PC-3 (cell line): ENCODE measurements at regions not wholly inside any gene's neighbourhood (a gene's known extent, or its start where the extent isn't known, plus 50 kb on each side); places are given as distances from the start of the nearest gene placed in this dataset.
A peak's percentile ranks its signal among the peaks of the same experiment; 100 is the strongest.

Experiments used
- ATAC-seq: fragments of 200-7000 bp; cut with Tn5 transposase; 2 replicates; pipeline ENCODE4 v1.9.1; 2020; ENCODE audit warnings: mild to moderate bottlenecking, moderate library complexity
- BruUV-seq: library from RNA; stranded (reverse); fragments of 400-500 nt; replicated peaks from 2 replicates; lab custom pipeline; 2021; lab: Mats Ljungman, UMichigan
- CTCF ChIA-PET: fragments of 300-600 bp; sonication (Branson Sonifier 250); formaldehyde crosslinking; loops from one replicate; lab custom pipeline; 2022; ENCODE audit warnings: antibody characterized with exemption; lab: Charles Lee
- POLR2A ChIA-PET: fragments of 300-600 bp; sonication (Branson Sonifier 250); formaldehyde crosslinking; loops from one replicate; lab custom pipeline; 2022; ENCODE audit warnings: antibody characterized with exemption; ENCODE audit not compliant: unreplicated experiment; lab: Charles Lee
- DNase-seq: peaks from one replicate; pipeline ENCODE4 v3.0.0-alpha.2; 2015
- H2AFZ ChIP-seq: fragments of 300-600 bp; sonication (generic); 2 replicates; pipeline ENCODE4 v1.6.0; 2016; ENCODE audit warnings: antibody characterized with exemption, low read length
- H3F3A ChIP-seq: fragments of 300-600 bp; sonication (generic); one replicate; pipeline ENCODE4 v1.6.0; 2017; ENCODE audit warnings: antibody characterized with exemption, low read length, control low read depth, mild to moderate bottlenecking; ENCODE audit not compliant: unreplicated experiment
- H3K27ac ChIP-seq: fragments of 300-600 bp; sonication (generic); 2 replicates; pipeline ENCODE4 v1.5.1; 2016; ENCODE audit warnings: mild to moderate bottlenecking, low read length
- H3K27me3 ChIP-seq: fragments of 300-600 bp; sonication (generic); 2 replicates; pipeline ENCODE4 v1.6.1; 2016; ENCODE audit warnings: low read length, mixed read lengths
- H3K36me3 ChIP-seq: fragments of 300-600 bp; sonication (generic); 2 replicates; pipeline ENCODE4 v1.6.1; 2016; ENCODE audit warnings: low read depth, mixed run types, low read length, mixed read lengths
- H3K4me1 ChIP-seq: fragments of 300-600 bp; sonication (generic); 2 replicates; pipeline ENCODE4 v1.5.1; 2016; ENCODE audit warnings: low read length; ENCODE audit not compliant: insufficient read depth
- H3K4me2 ChIP-seq: fragments of 300-600 bp; sonication (generic); 2 replicates; pipeline ENCODE4 v1.6.0; 2016; ENCODE audit warnings: low read length
- H3K4me3 ChIP-seq: fragments of 300-600 bp; sonication (generic); 2 replicates; pipeline ENCODE4 v1.5.1; 2016; ENCODE audit warnings: mild to moderate bottlenecking, low read length, mixed read lengths
- H3K79me2 ChIP-seq: fragments of 300-600 bp; sonication (generic); 2 replicates; pipeline ENCODE4 v1.6.1; 2017; ENCODE audit warnings: low read length, mixed read lengths
- H3K9ac ChIP-seq: fragments of 300-600 bp; sonication (generic); 2 replicates; pipeline ENCODE4 v1.6.0; 2016; ENCODE audit warnings: mild to moderate bottlenecking, low read length
- H3K9me2 ChIP-seq: fragments of 300-600 bp; sonication (generic); replicated peaks from 2 replicates; pipeline ENCODE4 v1.6.1; 2016; ENCODE audit warnings: mixed run types, low read length, mixed read lengths
- H3K9me3 ChIP-seq: fragments of 300-600 bp; sonication (generic); 2 replicates; pipeline ENCODE4 v1.6.1; 2016; ENCODE audit warnings: low read length, mixed read lengths
- H4K20me1 ChIP-seq: fragments of 300-600 bp; sonication (generic); 2 replicates; pipeline ENCODE4 v1.6.1; 2016; ENCODE audit warnings: low read length, mixed read lengths
- EZH2 ChIP-seq: fragments of 300-600 bp; sonication (generic); IDR thresholded peaks from one replicate; pipeline ENCODE4 v1.6.1; 2017; ENCODE audit warnings: antibody characterized with exemption, mild to moderate bottlenecking, low read length; ENCODE audit not compliant: unreplicated experiment
- EZH2phosphoT487 ChIP-seq: fragments of 300-600 bp; sonication (generic); IDR thresholded peaks from 2 replicates; pipeline ENCODE4 v1.6.1; 2018; ENCODE audit warnings: mild to moderate bottlenecking, antibody characterized with exemption, low read length, borderline replicate concordance
- intact Hi-C: fragments of 100-400 bp; cut with micrococcal nuclease; formaldehyde crosslinking; loops from 2 replicates; pipeline ENCODE4 v1.9.0; 2023
- TF ChIP-seq, protein P1 (sequence below): fragments of 300-600 bp; sonication (generic); conservative IDR thresholded peaks from 2 replicates; pipeline ENCODE4 v1.5.1; 2017; ENCODE audit warnings: antibody characterized with exemption, low read depth, mild to moderate bottlenecking, low read length

- Histone ChIP-seq H3K4me3 (no peak overlapping the region), H3K79me2 (no peaks in the 10 kb centered on the region), H3K9me3 (0 out of 2 replicates have a peak, but pooled peaks cover 3% of the 10 kb centered on the region), H4K20me1 (no peaks in the 10 kb centered on the region), H3K4me1 (no peaks in the 10 kb centered on the region), H3K27ac (no peak overlapping the region), H2AFZ (no peak overlapping the region), H3F3A (no peaks in the 10 kb centered on the region), H3K36me3 (no peaks in the 10 kb centered on the region), H3K9ac (no peak overlapping the region), H3K4me2 (no peak overlapping the region), H3K27me3 (no peaks in the 10 kb centered on the region), H3K9me2 (no peaks in the 10 kb centered on the region)
- CTCF ChIA-PET = no interaction called here
- intact Hi-C loops = no loop called here
- TF ChIP-seq, protein P1, sequence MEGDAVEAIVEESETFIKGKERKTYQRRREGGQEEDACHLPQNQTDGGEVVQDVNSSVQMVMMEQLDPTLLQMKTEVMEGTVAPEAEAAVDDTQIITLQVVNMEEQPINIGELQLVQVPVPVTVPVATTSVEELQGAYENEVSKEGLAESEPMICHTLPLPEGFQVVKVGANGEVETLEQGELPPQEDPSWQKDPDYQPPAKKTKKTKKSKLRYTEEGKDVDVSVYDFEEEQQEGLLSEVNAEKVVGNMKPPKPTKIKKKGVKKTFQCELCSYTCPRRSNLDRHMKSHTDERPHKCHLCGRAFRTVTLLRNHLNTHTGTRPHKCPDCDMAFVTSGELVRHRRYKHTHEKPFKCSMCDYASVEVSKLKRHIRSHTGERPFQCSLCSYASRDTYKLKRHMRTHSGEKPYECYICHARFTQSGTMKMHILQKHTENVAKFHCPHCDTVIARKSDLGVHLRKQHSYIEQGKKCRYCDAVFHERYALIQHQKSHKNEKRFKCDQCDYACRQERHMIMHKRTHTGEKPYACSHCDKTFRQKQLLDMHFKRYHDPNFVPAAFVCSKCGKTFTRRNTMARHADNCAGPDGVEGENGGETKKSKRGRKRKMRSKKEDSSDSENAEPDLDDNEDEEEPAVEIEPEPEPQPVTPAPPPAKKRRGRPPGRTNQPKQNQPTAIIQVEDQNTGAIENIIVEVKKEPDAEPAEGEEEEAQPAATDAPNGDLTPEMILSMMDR = no peak
- TF ChIP-seq EZH2 (no peak), EZH2phosphoT487 (no peak)
- DNase-seq = no peak
- POLR2A ChIA-PET = no interaction called here
- ATAC-seq = no peak
- BruUV-seq = no TSS peak
These were observed 945.4 kb upstream of the FLRT2 start for GRCh38 chr14:84584511-84584910.

DNA sequence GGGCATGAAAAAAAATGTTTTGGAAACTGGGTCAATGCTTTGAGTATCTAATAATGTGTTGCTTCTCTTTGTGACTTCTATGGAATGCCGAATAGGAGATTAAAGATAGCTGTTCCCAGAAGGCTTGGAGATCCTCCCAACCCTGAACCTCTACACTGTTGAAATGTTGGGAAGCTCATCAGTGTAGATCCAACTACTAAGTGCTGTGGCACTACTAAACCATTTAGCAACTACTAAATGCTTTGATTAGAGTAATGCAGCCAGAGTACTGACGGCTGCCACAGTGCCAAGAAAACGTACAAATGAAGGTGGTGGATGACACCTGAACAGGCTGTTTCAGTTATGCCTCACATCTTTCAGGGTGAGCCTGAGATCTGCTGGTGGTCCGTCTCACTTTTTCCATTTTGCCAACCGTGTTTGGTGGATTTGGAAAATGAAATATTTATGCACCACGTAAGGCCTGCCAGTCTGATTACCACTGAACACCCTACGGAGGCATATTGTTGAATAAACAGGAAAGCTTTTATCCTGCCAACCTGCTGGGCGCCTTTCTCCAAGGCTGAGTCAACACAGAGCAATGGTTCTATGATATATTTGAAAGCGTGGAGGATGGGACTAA, 938.0 kb upstream of the FLRT2 start:
- Histone ChIP-seq H3K9me3 (no peaks in the 10 kb centered on the region), H3K36me3 (no peaks in the 10 kb centered on the region), H3K4me1 (no peaks in the 10 kb centered on the region), H3K9me2 (no peaks in the 10 kb centered on the region), H3K4me2 (no peak overlapping the region), H2AFZ (peak overlapping the region; percentile 53; the same call in 1 of the 2 replicates), H3K27me3 (no peaks in the 10 kb centered on the region), H4K20me1 (no peaks in the 10 kb centered on the region), H3K9ac (no peak overlapping the region), H3K79me2 (no peaks in the 10 kb centered on the region), H3F3A (no peaks in the 10 kb centered on the region), H3K27ac (no peak overlapping the region), H3K4me3 (no peak overlapping the region)
- intact Hi-C loops = no loop called here
- CTCF ChIA-PET = no interaction called here
- TF ChIP-seq EZH2phosphoT487 (no peak), EZH2 (no peak)
- TF ChIP-seq, protein P1 = no peak
- no TSS peak for BruUV-seq
- DNase-seq (no peak), ATAC-seq (no peak)
- POLR2A ChIA-PET = no interaction called here

GRCh38 chr14:84592770-84593169, 937.2 kb upstream of the FLRT2 start:
- Histone ChIP-seq H3K27me3 (no peaks in the 10 kb centered on the region), H3K9me3 (no peaks in the 10 kb centered on the region), H3F3A (no peaks in the 10 kb centered on the region), H3K27ac (no peak overlapping the region), H3K9me2 (no peaks in the 10 kb centered on the region), H3K4me3 (no peak overlapping the region), H2AFZ (no peak overlapping the region), H3K36me3 (no peaks in the 10 kb centered on the region), H3K4me1 (no peaks in the 10 kb centered on the region), H3K9ac (no peak overlapping the region), H3K79me2 (no peaks in the 10 kb centered on the region), H4K20me1 (no peaks in the 10 kb centered on the region), H3K4me2 (no peak overlapping the region)
- BruUV-seq = no TSS peak
- POLR2A ChIA-PET = no interaction called here
- intact Hi-C loops = no loop called here
- CTCF ChIA-PET = no interaction called here
- TF ChIP-seq EZH2 (no peak), EZH2phosphoT487 (no peak)
- TF ChIP-seq, protein P1 = no peak
- no peak for ATAC-seq
- DNase-seq = no peak
